HL-60 (cell line): ENCODE measurements at regions not wholly inside any gene's neighbourhood (a gene's known extent, or its start where the extent isn't known, plus 50 kb on each side); places are given as distances from the start of the nearest gene placed in this dataset.

Source experiments
- GABPA ChIP-seq: IDR thresholded peaks from 2 replicates; pipeline ENCODE4 v1.6.1; 2012; ENCODE audit warnings: low read depth
- POLR2AphosphoS5 ChIP-seq: IDR thresholded peaks from 2 replicates; pipeline ENCODE4 v1.6.1; 2012; ENCODE audit warnings: low read depth
- SPI1 ChIP-seq: IDR thresholded peaks from 2 replicates; pipeline ENCODE4 v1.6.1; 2012; ENCODE audit warnings: low read depth, mild to moderate bottlenecking, borderline replicate concordance
- TF ChIP-seq, protein P1 (sequence below): IDR thresholded peaks from one replicate; pipeline ENCODE4 v1.5.1; 2011; ENCODE audit warnings: low read length, control low read depth, inconsistent platforms; ENCODE audit not compliant: insufficient read depth

DNA sequence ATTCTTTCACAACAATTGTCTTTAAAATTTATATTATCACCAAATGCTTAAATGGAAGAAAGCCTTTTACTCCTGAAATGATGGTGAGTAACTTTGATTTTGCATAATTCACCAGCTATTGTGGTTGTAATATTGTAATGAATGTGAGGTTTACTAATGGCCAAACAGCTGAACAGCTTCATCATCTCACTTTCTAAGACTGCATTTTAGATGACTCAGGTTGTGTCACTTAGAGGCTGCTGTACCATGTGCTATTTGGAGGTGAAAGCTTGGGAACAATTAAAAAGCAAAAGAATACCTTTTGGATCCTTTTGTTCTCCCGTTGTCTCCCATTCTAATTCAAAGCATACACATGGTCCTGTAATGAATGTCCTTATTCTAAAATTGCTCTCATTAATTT is 604.0 kb upstream of the PFKP start:
- TF ChIP-seq, protein P1, sequence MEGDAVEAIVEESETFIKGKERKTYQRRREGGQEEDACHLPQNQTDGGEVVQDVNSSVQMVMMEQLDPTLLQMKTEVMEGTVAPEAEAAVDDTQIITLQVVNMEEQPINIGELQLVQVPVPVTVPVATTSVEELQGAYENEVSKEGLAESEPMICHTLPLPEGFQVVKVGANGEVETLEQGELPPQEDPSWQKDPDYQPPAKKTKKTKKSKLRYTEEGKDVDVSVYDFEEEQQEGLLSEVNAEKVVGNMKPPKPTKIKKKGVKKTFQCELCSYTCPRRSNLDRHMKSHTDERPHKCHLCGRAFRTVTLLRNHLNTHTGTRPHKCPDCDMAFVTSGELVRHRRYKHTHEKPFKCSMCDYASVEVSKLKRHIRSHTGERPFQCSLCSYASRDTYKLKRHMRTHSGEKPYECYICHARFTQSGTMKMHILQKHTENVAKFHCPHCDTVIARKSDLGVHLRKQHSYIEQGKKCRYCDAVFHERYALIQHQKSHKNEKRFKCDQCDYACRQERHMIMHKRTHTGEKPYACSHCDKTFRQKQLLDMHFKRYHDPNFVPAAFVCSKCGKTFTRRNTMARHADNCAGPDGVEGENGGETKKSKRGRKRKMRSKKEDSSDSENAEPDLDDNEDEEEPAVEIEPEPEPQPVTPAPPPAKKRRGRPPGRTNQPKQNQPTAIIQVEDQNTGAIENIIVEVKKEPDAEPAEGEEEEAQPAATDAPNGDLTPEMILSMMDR = no peak
- no peak for TF ChIP-seq SPI1
- TF ChIP-seq GABPA = no peak
- no peak for TF ChIP-seq POLR2AphosphoS5
